Heart left ventricle (tissue), 16 donors: ENCODE measurements at regions not wholly inside any gene's neighbourhood (a gene's known extent, or its start where the extent isn't known, plus 50 kb on each side); places are given as distances from the start of the nearest gene placed in this dataset.

Experiments used
- ATAC-seq, 4 donors: fragments of 200-7000 bp; cut with Tn5 transposase; one replicate each; pipeline ENCODE4 v1.9.1; 2020 to 2022; ENCODE audit warnings: moderate library complexity in 4 of 4, mild to moderate bottlenecking in 3 of 4, moderate number of reproducible peaks in 1 of 4
- DNase-seq, 5 donors: peaks; one replicate each; pipeline ENCODE4 v3.0.0-alpha.2; 2020
- H3K27ac ChIP-seq, 12 donors: fragments of 200-600 bp; sonication (generic) in 4 of 12; one replicate each; pipeline versions ENCODE4 v1.5.0 to v1.8.0; 2016 to 2022; ENCODE audit warnings: mild to moderate bottlenecking in 2 of 12
- H3K27me3 ChIP-seq, 9 donors: fragments of 200-600 bp; sonication (generic) in 2 of 9; one replicate each; pipeline versions ENCODE4 v1.5.1 to v1.8.0; 2016 to 2022; ENCODE audit warnings: mild to moderate bottlenecking in 3 of 9
- H3K36me3 ChIP-seq, 9 donors: fragments of 200-600 bp; sonication (generic) in 2 of 9; one replicate each; pipeline versions ENCODE4 v1.5.0 to v1.8.0; 2018 to 2022; ENCODE audit warnings: mild to moderate bottlenecking in 2 of 9
- H3K4me1 ChIP-seq, 12 donors: fragments of 200-600 bp; sonication (generic) in 4 of 12; one replicate each; pipeline versions ENCODE4 v1.5.0 to v1.8.0; 2016 to 2022; ENCODE audit warnings: mild to moderate bottlenecking in 3 of 12
- H3K4me3 ChIP-seq, 12 donors: fragments of 200-600 bp; sonication (generic) in 4 of 12; one replicate each; pipeline versions ENCODE4 v1.5.0 to v1.8.0; 2017 to 2022; ENCODE audit warnings: mild to moderate bottlenecking in 9 of 12, moderate library complexity in 4 of 12
- H3K9me3 ChIP-seq, 12 donors: fragments of 200-600 bp; sonication (generic) in 4 of 12; one replicate each; pipeline versions ENCODE4 v1.5.0 to v1.8.0; 2016 to 2022; ENCODE audit warnings: mild to moderate bottlenecking in 1 of 12
- POLR2A ChIP-seq, 2 donors: fragments of 450-650 bp; IDR thresholded peaks; one replicate each; pipeline ENCODE4 v1.6.1; 2017; ENCODE audit warnings: antibody characterized with exemption in 2 of 2, mild to moderate bottlenecking in 2 of 2, moderate library complexity in 2 of 2
- WGBS, 4 donors: extraction: QIAGEN DNeasy Blood & Tissue Kit in 2 of 4; methylation state at CpG; one replicate each; pipeline versions ENCODE4 v1.1.5 to v1.1.7; 2013 to 2018; 5-methylcytosine and 5-hydroxymethylcytosine counted together
- intact Hi-C, 10 donors: fragments of 100-400 bp; cut with DNase I; formaldehyde crosslinking; loops; one replicate each; pipeline versions ENCODE4 v1.11.1 to v1.14.2; 2022
- TF ChIP-seq, protein P1 (sequence below), 12 donors: fragments of 200-600 bp; sonication (generic) in 4 of 12; IDR thresholded peaks; one replicate each; pipeline versions ENCODE4 v1.5.0 to v1.8.0; 2018 to 2022; ENCODE audit warnings: antibody characterized with exemption in 12 of 12, mild to moderate bottlenecking in 5 of 12
- donor health status: ischemic (EF 13 %, LVEDD 7.1; RV severe dilation, severe dysfunction).
- donor health status: healthy with polysubstance abuse.
- donor health status: DM: no; HTN: yes; CAD: no.
- donor health status: DM: no; HTN: no; CAD: no.
- donor health status: ischemic (EF 25% LVEDD 6.9; RV normal size, moderate dysfunction).
- donor health status: ischemic (EF 25% LVEDD 5.7; RV mildly dilated, moderate dysfunction).
- donor health status: healthy.
- donor health status: DM: yes; HTN: yes; CAD: no.
- donor health status: ischemic (EF 35%, LVEDD 5.7; RV mildly dilated, moderate dysfunction).
- donor health status: nonischemic (EF 11% LVEDD 7.7; RV severe dilation, severe dysfunction).
- donor health status: DM: yes; HTN: yes; CAD: no.
- donor health status: PGD.
- donor health status: ischemic (EF 29% LVEDD 5.4; RV normal size, mild dysfunction).
- donor health status: nonischemic (EF 23%, LVEDD 6.1; RV moderate dilation, normal function).

DNA sequence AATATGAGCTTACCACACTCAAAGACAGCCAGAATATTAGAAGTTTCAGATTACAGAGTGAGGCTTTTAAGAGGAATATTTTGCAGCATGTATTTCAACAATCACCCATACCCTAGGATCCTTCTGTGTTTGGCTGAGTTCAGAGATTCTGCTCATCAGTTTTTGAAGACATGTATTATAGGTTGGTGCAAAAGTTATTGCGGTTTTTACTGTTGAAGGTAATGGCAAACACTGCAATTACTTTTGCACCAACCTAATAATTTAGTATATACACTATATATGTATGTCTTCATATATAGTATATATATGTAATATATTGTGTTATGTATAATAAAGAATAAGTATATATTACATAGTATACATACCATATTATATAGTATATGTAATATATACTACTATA is 435.1 kb downstream of the IRS2 start:
- Histone ChIP-seq H3K36me3 (no peaks in the 10 kb centered on the region), H3K4me3 (no peak overlapping the region), H3K9me3 (peaks cover 0 to 1% (median 0%) of the 10 kb centered on the region in 12 donors), H3K4me1 (no peaks in the 10 kb centered on the region), H3K27ac (no peak overlapping the region), H3K27me3 (no peaks in the 10 kb centered on the region)
- DNase-seq (no peak), ATAC-seq (no peak)
- intact Hi-C loops, result no loop called here
- TF ChIP-seq, protein P1, sequence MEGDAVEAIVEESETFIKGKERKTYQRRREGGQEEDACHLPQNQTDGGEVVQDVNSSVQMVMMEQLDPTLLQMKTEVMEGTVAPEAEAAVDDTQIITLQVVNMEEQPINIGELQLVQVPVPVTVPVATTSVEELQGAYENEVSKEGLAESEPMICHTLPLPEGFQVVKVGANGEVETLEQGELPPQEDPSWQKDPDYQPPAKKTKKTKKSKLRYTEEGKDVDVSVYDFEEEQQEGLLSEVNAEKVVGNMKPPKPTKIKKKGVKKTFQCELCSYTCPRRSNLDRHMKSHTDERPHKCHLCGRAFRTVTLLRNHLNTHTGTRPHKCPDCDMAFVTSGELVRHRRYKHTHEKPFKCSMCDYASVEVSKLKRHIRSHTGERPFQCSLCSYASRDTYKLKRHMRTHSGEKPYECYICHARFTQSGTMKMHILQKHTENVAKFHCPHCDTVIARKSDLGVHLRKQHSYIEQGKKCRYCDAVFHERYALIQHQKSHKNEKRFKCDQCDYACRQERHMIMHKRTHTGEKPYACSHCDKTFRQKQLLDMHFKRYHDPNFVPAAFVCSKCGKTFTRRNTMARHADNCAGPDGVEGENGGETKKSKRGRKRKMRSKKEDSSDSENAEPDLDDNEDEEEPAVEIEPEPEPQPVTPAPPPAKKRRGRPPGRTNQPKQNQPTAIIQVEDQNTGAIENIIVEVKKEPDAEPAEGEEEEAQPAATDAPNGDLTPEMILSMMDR (IDR thresholded peaks at IDR 0.05), result no peak
- WGBS, 4 donors, result 79 to 96% (median 90%) methylated on average over 1 of the region's 1 CpG

- intact Hi-C loops, result no loop called here
- no peak for ATAC-seq
Measured at GRCh38 chr13:109348519-109349258, 437.7 kb downstream of the IRS2 start.

DNA sequence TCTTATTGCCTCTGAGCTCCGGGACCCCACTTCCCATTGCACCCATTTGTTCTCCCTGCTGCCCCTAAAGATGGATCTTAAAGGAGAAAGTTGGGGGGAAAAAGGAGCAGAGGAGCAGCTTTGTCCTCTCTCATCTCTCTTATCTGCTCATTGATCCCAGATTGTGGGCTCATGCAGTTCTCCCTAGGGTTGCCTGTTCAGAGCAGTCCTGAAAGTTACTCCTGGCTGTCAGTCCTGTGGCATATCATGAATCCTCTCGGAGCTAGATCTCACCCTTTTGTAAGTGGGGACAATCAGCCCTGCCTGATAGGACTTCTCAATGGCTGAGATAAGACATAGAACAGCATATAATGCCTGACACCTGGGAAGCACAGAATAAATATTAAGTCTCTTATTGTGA is 440.3 kb downstream of the IRS2 start:
- H3K36me3 ChIP-seq, result no peaks in the 10 kb centered on the region
- TF ChIP-seq POLR2A (IDR thresholded peaks at IDR 0.05), result no peak
- TF ChIP-seq, protein P1 (IDR thresholded peaks at IDR 0.05), result no peak
- no peak for DNase-seq
- no peaks in the 10 kb centered on the region for H3K27me3 ChIP-seq
- 70 to 76% (median 73%) methylated on average over 2 of the region's 2 CpGs for WGBS, 4 donors
- H3K27ac ChIP-seq, result no peak overlapping the region
- peaks cover 0 to 4% (median 0%) of the 10 kb centered on the region in 12 donors for H3K9me3 ChIP-seq
- intact Hi-C loops, result no loop called here
- H3K4me1 ChIP-seq, result no peaks in the 10 kb centered on the region
- ATAC-seq, result no peak
- H3K4me3 ChIP-seq, result no peak overlapping the region

More at GRCh38 chr13:109348519-109349258, 437.7 kb downstream of the IRS2 start:
- Histone ChIP-seq H3K27ac (no peak overlapping the region), H3K4me1 (no peaks in the 10 kb centered on the region), H3K9me3 (peaks cover 0 to 4% (median 0%) of the 10 kb centered on the region in 12 donors), H3K4me3 (no peak overlapping the region), H3K27me3 (no peaks in the 10 kb centered on the region), H3K36me3 (no peaks in the 10 kb centered on the region)
- DNase-seq, result no peak
- WGBS, 4 donors, result 77 to 85% (median 82%) methylated on average over 3 of the region's 3 CpGs
- TF ChIP-seq, protein P1 (IDR thresholded peaks at IDR 0.05), result no peak
- TF ChIP-seq POLR2A (IDR thresholded peaks at IDR 0.05), result no peak

GRCh38 chr13:109345433-109345941 is 440.9 kb downstream of the IRS2 start:
- Histone ChIP-seq H3K36me3 (no peaks in the 10 kb centered on the region), H3K27me3 (no peaks in the 10 kb centered on the region), H3K4me3 (no peak overlapping the region), H3K4me1 (no peaks in the 10 kb centered on the region), H3K9me3 (peaks cover 0 to 4% (median 0%) of the 10 kb centered on the region in 12 donors), H3K27ac (no peak overlapping the region)
- ATAC-seq, result no peak
- 26 to 44% (median 39%) methylated on average over 5 of the region's 5 CpGs for WGBS, 4 donors
- intact Hi-C loops, result no loop called here
- no peak for TF ChIP-seq POLR2A (IDR thresholded peaks at IDR 0.05)
- TF ChIP-seq, protein P1 (IDR thresholded peaks at IDR 0.05), result no peak
- no peak for DNase-seq
